GM21447 (cell line): ENCODE measurements at regions not wholly inside any gene's neighbourhood (a gene's known extent, or its start where the extent isn't known, plus 50 kb on each side); places are given as distances from the start of the nearest gene placed in this dataset.
"Not testable (repeated sequence)": the region's sequence is repeated elsewhere in the genome, so short reads cannot be mapped to it uniquely, and the experiment has no call there.

Experiments
- ATAC-seq: cut with Tn5 transposase; IDR thresholded peaks from one replicate; pipeline ENCODE4 v1.9.1; 2021; ENCODE audit not compliant: unreplicated experiment

DNA sequence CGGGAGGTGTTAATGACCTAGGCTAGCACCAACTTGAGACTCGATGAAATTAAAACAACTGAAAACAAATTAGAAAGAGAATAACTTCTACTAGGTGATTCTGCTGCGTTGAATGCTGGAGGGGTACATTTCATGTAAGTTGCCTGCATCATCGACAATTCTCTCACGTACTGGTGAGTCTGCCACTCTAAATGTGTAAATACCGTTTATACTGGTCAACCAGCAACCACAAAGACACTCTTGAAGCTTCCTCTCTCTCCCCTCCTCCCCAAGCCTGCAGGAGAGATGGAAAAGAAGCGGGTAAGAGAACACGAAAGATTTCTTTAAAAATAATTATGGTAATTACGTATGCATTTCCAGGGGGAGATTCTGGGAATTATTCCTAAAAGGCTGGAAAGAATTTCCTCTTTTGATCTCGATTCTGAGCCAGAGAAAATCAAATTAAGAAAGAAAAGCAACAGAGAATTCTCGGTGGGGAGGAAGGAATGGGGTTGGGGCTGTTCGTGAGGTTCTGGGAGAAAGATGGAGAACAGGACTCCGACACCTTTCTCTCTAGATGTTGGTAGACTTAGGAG, 68.6 kb upstream of the MRTFB start:
- ATAC-seq: no peak

DNA sequence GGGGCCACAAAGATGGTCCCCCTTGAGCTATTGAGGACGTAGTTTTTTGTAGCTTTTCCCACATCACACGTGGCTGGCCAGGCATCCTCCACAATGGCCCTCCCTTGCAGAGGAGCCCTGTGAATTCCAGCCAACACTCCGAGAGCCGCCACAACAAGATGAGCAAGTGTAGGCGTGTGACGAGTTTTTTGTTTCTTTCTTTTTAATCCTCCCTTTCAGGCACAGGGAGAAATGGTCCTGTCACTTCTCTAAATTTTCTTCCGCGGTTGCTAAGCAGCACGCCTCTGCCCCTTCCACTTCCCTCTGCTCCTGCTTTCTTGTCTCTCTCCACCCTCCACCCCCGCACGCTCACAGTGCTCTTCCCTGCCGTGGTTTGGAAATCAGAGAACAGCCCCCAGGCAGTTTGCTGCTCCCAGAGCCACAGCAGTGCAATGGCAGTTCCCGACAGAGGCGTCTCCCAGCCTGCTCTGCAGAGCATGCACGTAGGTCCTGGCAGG, 68.0 kb upstream of the MRTFB start:
- ATAC-seq: no peak

DNA sequence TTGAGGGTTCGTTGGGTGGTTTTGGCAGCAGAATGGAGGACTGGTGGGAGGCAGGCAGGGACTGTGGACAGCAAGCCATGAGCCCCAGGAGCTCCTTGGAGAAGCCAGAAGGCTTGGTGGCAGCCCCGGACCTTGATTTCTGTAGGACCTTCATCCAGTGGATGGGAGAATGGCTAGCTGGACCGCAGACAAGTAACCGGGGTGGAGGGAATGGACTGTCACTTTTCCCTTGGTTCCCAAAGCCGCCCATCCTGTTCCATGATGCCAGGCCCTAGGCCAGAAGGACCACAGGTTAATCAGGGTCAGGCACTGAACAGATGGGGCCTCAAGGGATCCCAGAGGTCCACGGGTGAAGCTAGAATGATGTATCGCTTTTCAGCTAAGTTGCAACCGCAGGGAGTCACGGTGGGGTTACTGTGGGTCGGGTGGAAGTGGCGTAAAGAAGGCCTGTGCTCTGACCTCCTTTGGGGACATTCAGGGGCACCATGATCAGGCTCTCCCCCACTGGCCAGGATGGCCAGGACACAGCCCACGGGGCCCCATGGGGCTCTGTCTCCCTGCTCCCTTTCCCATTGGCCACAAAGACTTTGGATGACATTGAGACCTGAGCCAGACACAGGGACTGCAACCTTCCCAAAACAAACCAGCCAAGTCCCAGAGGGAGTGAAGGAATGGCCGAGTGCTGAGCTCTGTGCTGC, 66.9 kb upstream of the MRTFB start:
- no peak for ATAC-seq

DNA sequence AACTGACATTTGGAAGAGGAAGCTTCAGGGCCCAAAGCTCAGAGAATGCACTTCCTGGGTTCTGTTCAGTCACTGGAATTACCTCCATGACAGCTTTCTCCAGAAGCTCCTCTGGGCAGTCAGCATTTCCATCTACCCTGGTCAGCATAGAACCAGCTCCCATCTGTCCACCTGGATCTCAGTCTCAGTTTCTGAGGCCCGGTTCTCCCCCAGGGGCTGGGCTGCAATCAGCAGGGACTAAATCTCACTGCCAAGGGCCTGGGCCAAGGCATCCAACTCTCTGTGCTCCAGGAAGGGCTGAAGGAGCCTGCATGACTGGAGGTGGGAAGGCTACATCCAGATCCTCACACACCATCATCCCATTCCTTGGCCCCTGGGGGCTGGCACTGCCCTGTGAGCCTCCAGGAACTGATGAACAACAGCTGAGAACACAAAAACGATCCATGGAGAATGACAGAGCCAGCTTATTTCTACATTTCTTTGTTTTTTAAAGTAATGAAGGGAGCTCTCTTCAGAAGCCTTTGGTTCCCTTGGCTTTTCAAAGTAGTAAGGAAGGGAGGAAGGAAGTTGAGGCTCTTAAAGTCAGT, 66.3 kb upstream of the MRTFB start:
- ATAC-seq: no peak

DNA sequence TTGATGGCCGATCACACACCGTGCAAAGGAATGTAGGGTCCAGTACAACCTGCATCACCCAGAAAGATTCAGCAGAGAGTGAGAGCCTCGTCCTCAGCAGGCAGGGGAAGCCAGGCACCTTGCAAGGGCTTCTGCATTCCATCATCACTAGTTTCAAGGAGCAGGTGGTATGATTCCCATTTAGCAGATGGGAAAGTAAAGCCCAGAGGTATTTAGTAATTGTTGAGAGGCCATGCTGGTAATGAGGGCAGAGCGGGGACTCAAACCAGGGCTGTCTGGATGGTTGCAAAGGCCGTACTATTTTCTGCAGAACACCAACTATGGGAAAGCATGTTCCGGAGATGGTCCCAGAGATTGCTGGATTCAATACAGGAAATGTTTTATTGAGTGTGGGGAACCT, 65.8 kb upstream of the MRTFB start:
- ATAC-seq: no peak

GRCh38 chr16:14007450-14007849, 63.7 kb upstream of the MRTFB start:
- peak; percentile 64 for ATAC-seq

- no peak for ATAC-seq
Measured at GRCh38 chr16:14011001-14011400, 60.1 kb upstream of the MRTFB start.

DNA sequence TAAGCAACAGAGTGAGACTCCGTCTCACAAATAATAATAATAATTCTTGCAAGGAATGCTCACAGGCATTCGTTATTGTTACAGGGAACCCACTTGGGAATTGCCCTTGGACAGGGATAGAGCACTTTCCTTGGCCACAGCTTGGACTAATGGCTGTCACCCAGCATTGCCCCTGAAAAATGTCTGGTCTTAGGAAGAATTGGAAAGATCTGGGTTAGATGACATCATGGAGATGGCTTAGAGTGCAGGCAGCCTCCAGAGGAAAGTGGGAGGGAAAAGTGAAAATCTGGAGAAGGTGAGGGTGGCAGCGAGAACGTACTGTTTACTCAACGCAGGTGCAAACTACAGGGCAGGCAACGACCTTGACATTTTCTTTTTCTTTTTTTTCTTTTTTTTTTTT, 59.3 kb upstream of the MRTFB start:
- no peak for ATAC-seq

DNA sequence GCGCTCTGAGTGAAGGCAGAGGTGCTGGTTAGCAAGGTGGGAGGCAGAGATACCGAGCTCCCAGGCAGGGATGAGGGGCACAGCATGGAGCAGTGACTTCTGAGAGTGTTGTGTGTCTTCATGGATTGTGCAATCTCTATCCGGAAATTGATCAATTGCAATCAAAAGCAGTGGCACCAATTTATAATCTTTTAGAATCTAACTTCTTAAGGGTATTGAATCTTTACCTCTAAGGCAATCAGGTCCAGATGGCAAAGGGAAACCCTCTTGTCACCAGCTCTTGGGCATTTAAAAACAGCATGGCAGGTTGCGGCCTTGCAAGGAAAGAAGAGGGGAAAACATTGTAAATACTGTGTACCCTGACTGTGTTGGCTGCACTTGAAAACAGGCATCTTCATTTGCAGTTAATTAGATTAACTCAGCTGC, 58.0 kb upstream of the MRTFB start:
- no peak for ATAC-seq

GRCh38 chr16:14013571-14014283, 57.4 kb upstream of the MRTFB start:
- ATAC-seq: no peak

DNA sequence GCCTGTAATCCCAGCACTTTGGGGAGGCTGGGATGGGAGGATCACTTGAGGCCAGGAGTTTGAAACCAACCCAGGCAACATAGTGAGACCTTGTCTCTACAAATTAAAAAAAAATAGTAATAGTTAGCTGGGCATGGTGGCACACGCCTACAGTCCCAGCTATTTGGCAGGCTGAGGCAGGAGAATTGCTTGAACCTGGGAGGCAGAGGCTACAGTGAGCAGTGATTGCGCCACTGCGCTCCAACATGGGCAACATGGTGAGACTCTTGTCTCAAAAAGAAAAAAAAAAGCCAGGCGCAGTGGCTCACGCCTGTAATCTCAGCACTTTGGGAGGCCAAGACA, 56.9 kb upstream of the MRTFB start:
- ATAC-seq: no peak

GRCh38 chr16:14015033-14015432, 56.1 kb upstream of the MRTFB start:
- ATAC-seq: no peak

DNA sequence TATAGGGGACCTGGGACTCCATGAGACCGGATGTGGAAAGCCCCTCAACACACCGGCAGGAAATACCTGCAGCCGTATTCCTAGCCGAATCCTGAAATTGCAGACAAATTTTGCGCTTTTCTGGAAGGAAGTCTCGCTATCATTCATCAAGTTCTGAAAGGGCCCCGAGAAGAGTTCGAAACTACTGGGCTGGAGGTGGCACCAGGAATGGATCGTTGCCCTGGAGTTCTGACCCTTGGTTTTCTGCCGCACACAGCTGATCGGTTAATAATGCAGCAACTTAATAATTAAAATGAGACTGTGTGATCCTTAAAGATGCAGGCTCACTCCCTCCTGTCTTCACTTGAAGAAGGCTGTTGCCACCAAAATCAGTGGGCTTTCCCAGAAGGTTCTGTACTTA, 55.7 kb upstream of the MRTFB start:
- ATAC-seq: no peak

- ATAC-seq: no peak
Measured at GRCh38 chr16:14015948-14016347, 55.2 kb upstream of the MRTFB start.

DNA sequence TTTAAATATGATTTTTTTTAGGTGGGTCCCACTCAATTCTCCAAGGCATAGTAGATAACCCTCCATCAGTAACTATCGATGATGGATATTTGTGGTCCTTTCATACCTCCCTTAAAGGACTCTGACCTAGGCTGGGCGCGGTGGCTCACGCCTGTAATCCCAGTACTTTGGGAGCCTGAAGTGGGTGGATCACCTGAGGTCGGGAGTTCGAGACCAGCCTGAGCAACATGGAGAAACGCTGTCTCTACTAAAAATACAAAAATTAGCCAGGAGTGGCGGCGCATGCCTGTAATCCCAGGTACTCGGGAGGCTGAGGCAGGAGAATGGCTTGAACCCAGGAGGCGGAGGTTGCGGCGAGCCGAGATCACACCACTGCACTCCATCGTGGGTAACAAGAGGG, 54.8 kb upstream of the MRTFB start:
- not testable (repeated sequence) for ATAC-seq

GRCh38 chr16:14017886-14018285, 53.2 kb upstream of the MRTFB start:
- no peak for ATAC-seq

DNA sequence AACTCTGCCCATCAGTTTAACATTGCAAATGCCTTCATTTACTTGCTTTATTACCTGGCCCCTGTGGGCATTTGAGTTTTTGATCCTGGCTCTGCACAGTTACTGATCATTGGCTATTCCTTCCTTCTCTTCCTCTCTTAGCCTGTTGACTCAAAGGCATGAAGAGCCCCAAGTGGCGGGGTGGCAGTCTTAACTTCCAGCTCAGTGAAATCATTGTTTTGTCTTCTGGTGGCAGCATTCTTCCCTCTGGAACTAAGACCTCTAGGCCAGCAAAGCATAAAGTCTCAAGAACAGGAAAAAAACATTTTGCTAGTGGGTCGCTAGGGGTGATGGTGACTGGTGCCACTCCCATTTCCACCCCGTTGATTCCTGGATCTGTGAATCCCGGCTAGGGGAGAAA, 52.3 kb upstream of the MRTFB start:
- ATAC-seq: no peak

DNA sequence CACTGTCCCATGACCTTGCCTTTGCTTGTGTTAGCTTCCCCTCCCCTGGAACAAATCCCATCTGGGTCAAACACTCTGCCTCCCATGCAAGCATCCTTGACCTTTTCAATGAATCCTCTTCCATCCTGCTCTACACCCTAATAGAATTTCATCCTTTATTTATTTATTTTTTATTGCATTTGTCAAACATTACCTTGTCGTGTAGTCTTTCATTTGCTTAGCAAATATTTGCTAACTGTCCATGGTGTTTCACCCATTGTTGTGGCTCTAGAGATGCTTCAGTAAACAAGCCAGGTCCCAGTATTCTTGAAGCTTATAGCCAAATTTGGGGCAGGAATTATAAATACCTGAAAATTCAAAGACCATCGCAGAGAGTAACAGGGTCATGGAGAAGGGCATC, 51.0 kb upstream of the MRTFB start:
- no peak for ATAC-seq
